ENCODE measurements at regions not wholly inside any gene's neighbourhood (a gene's known extent, or its start where the extent isn't known, plus 50 kb on each side); places are given as distances from the start of the nearest gene placed in this dataset.
A peak's percentile ranks its signal among the peaks of the same experiment; 100 is the strongest.

DNA sequence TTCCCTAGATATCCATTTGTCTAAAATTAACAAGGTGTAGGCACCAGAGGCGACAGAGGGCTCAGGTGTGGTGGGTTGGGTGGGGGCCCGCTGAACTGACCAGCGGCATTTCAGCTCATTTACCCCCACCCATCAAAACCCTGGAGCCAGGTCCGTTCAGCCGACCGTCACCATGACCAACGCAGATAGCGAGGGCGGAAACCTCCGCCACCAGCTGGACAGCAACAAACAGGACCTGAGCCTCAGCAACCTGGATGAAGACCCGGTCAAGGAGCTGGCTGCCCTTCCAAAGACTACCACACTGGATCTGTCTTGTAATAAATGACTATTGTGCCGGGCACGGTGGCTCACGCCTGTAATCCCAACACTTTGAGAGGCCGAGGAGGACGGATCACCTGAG lies 120.8 kb upstream of the LGSN start:
- no peak overlapping the region for H3K4me3 ChIP-seq (ENCODE audit: low read length in 2 of 2)
- no peaks in the 10 kb centered on the region for H3K9me3 ChIP-seq (ENCODE audit: control insufficient read depth in 2 of 2, low read length in 2 of 2)
- H3K9ac ChIP-seq (ENCODE audit: low read length in 2 of 2) = no peak overlapping the region
- H3K36me3 ChIP-seq (ENCODE audit: control insufficient read depth in 2 of 2, insufficient read depth in 2 of 2, low read length in 2 of 2) = no peaks in the 10 kb centered on the region
- no peaks in the 10 kb centered on the region for H3K4me1 ChIP-seq (ENCODE audit: control insufficient read depth, insufficient read depth, low read length)
- no peak overlapping the region for H3K27ac ChIP-seq (ENCODE audit: low read length)
- H3K27me3 ChIP-seq (ENCODE audit: control insufficient read depth in 1 of 2, insufficient read depth in 2 of 2, low read length in 2 of 2) = no peaks in the 10 kb centered on the region

DNA sequence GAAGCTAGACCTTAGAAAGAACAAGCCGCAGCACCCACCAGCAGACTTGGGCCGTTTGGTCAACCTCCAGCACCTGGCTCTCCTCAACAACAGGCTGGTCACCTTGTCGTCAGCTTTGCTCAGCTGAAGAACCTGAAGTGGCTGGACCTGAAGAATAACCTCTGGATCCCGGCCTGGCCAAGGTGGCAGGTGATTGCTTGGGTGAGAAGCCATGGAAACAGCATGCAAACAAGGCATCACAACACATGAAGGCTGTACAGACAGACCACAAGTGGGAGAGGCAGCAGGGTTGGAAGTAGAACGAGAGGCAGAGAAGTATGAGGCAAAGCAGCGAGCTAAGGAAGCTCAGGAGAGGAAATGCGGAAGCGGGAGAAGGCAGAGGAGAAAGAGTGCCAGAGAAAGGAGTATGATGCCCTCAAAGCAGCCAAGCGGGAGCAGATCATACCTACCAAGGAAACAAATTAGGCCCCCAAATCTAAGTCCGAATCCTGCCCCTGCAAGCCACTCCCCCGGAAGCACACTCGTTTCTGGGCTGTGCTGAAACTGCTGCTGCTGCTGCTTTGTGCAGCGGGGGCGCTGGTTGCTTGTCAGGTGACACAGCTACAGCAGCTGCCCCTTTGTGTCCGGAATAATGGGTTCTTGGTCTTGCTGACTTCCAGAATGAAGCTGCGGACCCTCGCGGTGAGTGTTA lies 121.6 kb upstream of the LGSN start:
- no peaks in the 10 kb centered on the region for H3K9me3 ChIP-seq (ENCODE audit: control insufficient read depth in 2 of 2, low read length in 2 of 2)
- peaks cover 7% of the 10 kb centered on the region for H3K4me1 ChIP-seq (ENCODE audit: control insufficient read depth, insufficient read depth, low read length)
- H3K27me3 ChIP-seq (ENCODE audit: control insufficient read depth in 1 of 2, insufficient read depth in 2 of 2, low read length in 2 of 2) = no peaks in the 10 kb centered on the region
- H3K4me3 ChIP-seq (ENCODE audit: low read length in 2 of 2) = no peak overlapping the region
- H3K36me3 ChIP-seq (ENCODE audit: control insufficient read depth in 2 of 2, insufficient read depth in 2 of 2, low read length in 2 of 2) = no peaks in the 10 kb centered on the region
- H3K27ac ChIP-seq (ENCODE audit: low read length) = no peak overlapping the region
- no peak overlapping the region for H3K9ac ChIP-seq (ENCODE audit: low read length in 2 of 2)

DNA sequence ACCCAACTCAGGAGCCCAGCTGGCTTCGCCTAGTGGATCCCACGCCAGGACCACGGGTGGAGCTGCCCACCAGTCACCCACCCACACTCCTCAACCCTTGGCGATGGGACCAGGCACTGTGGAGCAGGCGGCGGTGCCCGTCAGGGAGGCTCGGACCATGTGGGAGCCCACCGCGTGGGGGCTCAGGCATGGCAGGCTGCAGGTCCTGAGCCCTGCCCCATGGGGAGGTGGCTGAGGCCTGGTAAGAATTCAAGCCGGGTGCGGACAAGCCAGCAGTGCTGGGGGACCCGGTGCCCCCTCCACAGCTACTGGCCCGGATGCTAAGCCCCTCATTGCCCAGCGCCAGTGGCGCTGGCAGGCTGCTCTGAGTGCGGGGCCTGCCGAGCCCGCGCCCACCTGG lies 123.1 kb upstream of the LGSN start:
- Histone ChIP-seq H3K27ac (ENCODE audit: low read length) (no peak overlapping the region), H3K4me1 (ENCODE audit: control insufficient read depth, insufficient read depth, low read length) (peaks cover 7% of the 10 kb centered on the region)

DNA sequence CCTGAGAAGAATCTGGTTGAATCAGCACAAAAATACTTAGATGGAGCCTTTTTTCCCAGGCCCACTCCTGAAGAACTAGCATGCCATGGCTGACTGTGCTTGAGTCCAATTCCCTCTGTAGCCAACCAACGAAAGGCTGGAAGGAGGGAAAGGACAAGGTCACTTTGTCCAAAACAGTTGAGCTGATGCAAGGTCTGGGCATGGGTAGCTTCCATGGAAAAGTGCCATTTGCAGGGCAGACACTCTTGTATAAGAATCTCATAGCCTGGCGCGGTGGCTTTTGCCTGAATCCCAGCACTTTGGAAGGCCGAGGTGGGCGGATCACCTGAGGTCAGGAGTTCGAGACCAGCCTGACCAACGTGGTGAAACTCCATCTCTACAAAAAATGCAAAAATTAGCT lies 125.0 kb upstream of the LGSN start:
- Histone ChIP-seq H3K4me3 (ENCODE audit: low read length in 2 of 2) (no peak overlapping the region), H3K36me3 (ENCODE audit: control insufficient read depth in 2 of 2, insufficient read depth in 2 of 2, low read length in 2 of 2) (no peaks in the 10 kb centered on the region), H3K27me3 (ENCODE audit: control insufficient read depth in 1 of 2, insufficient read depth in 2 of 2, low read length in 2 of 2) (no peaks in the 10 kb centered on the region), H3K9me3 (ENCODE audit: control insufficient read depth in 2 of 2, low read length in 2 of 2) (no peaks in the 10 kb centered on the region), H3K9ac (ENCODE audit: low read length in 2 of 2) (no peak overlapping the region), H3K4me1 (ENCODE audit: control insufficient read depth, insufficient read depth, low read length) (peaks cover 7% of the 10 kb centered on the region), H3K27ac (ENCODE audit: low read length) (no peak overlapping the region)

More for the DNA sequence above, 123.1 kb upstream of the LGSN start:
- no peaks in the 10 kb centered on the region for H3K27me3 ChIP-seq (ENCODE audit: control insufficient read depth in 1 of 2, insufficient read depth in 2 of 2, low read length in 2 of 2)
- H3K36me3 ChIP-seq (ENCODE audit: control insufficient read depth in 2 of 2, insufficient read depth in 2 of 2, low read length in 2 of 2) = no peaks in the 10 kb centered on the region
- no peak overlapping the region for H3K4me3 ChIP-seq (ENCODE audit: low read length in 2 of 2)
- H3K9me3 ChIP-seq (ENCODE audit: control insufficient read depth in 2 of 2, low read length in 2 of 2) = no peaks in the 10 kb centered on the region
- no peak overlapping the region for H3K9ac ChIP-seq (ENCODE audit: low read length in 2 of 2)

DNA sequence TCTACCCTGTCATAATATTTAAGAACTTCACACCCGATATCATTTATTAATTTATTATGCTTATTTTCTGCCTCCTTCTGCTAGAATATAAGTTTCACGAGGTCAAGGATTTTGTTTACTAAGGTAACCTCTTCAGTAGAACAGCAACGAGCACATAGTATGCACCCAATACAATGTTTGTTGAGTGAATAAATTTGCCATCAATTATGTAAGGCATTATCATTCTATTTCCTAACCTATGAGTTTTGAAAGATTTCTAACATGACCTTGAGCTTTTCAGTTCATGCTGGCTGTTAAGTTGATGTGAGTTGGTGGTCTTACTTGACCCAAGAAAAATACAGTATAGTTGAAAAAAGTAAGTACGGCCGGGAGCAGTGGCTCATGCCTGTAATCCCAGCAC lies 125.9 kb upstream of the LOC128125822 start:
- Histone ChIP-seq H3K9me3 (ENCODE audit: control insufficient read depth in 2 of 2, low read length in 2 of 2) (no peaks in the 10 kb centered on the region), H3K4me3 (ENCODE audit: low read length in 2 of 2) (no peak overlapping the region), H3K27me3 (ENCODE audit: control insufficient read depth in 1 of 2, insufficient read depth in 2 of 2, low read length in 2 of 2) (no peaks in the 10 kb centered on the region), H3K36me3 (ENCODE audit: control insufficient read depth in 2 of 2, insufficient read depth in 2 of 2, low read length in 2 of 2) (no peaks in the 10 kb centered on the region), H3K27ac (ENCODE audit: low read length) (peak overlapping the region; percentile 37), H3K4me1 (ENCODE audit: control insufficient read depth, insufficient read depth, low read length) (peaks cover 7% of the 10 kb centered on the region), H3K9ac (ENCODE audit: low read length in 2 of 2) (no peak overlapping the region)

DNA sequence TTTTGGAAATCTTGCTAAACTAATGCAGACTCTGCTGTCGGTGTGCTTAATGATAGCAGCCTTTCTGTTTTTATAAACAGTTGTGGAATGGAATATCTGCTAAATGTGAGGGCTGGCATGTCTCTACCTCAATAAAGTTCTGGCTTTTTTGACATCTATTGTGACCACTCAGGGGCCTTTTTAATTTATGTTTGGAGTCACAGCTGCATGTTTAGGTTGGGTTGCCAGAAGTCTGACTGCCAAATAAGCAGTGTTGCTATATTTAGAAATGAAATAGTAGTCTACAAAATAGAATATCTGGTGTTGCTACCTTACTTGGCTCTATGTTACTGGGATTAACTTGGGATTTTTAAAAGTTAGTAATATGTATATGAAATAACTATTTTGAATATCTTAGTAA lies 125.1 kb upstream of the LOC128125822 start:
- no peaks in the 10 kb centered on the region for H3K36me3 ChIP-seq (ENCODE audit: control insufficient read depth in 2 of 2, insufficient read depth in 2 of 2, low read length in 2 of 2)
- H3K4me3 ChIP-seq (ENCODE audit: low read length in 2 of 2) = no peak overlapping the region
- H3K9ac ChIP-seq (ENCODE audit: low read length in 2 of 2) = no peak overlapping the region
- H3K27ac ChIP-seq (ENCODE audit: low read length) = peak overlapping the region; percentile 37
- H3K4me1 ChIP-seq (ENCODE audit: control insufficient read depth, insufficient read depth, low read length) = peaks cover 7% of the 10 kb centered on the region
- H3K27me3 ChIP-seq (ENCODE audit: control insufficient read depth in 1 of 2, insufficient read depth in 2 of 2, low read length in 2 of 2) = no peaks in the 10 kb centered on the region
- no peaks in the 10 kb centered on the region for H3K9me3 ChIP-seq (ENCODE audit: control insufficient read depth in 2 of 2, low read length in 2 of 2)

DNA sequence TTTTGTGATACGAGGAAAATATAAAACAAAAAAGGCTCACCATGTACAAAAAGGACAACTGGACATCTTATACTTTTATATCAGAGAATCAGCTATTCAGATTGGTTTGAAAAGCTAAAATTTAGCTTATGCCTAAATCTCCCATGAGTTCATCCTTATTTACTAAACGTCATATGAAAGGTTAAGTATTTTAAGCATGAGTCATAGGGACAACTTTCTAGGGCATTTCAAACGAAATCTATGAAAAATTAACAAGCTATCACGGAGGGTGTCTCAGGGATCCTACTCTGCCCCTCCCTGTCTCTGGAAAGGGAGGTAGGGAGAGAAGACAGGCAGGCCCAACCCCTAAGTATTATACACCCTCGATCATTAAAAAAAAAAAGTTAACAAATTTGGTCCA lies 124.1 kb upstream of the LOC128125822 start:
- H3K4me1 ChIP-seq (ENCODE audit: control insufficient read depth, insufficient read depth, low read length) = peaks cover 7% of the 10 kb centered on the region
- H3K9me3 ChIP-seq (ENCODE audit: control insufficient read depth in 2 of 2, low read length in 2 of 2) = no peaks in the 10 kb centered on the region
- peak overlapping the region; percentile 56 for H3K27ac ChIP-seq (ENCODE audit: low read length)
- H3K27me3 ChIP-seq (ENCODE audit: control insufficient read depth in 1 of 2, insufficient read depth in 2 of 2, low read length in 2 of 2) = no peaks in the 10 kb centered on the region
- no peaks in the 10 kb centered on the region for H3K36me3 ChIP-seq (ENCODE audit: control insufficient read depth in 2 of 2, insufficient read depth in 2 of 2, low read length in 2 of 2)
- H3K9ac ChIP-seq (ENCODE audit: low read length in 2 of 2) = no peak overlapping the region
- no peak overlapping the region for H3K4me3 ChIP-seq (ENCODE audit: low read length in 2 of 2)

DNA sequence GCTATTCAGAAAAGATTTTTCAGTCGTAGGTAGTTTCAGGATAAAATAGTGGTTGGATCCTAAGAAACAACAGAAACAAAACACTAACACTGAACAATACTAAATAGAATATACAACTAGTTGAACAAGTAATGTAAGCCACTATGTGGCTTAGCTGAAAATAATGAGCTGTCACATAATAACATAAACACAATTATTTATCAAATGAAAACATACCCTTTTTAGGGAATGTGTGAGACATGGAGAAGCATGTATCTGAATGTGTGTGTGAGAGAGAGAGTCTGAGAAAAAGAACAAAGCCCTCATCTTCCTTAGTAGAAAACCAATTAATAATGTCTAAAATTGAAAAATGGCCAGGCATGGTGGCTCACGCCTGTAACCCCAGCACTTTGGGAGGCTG lies 122.6 kb upstream of the LOC128125822 start:
- H3K27ac ChIP-seq (ENCODE audit: low read length) = peak overlapping the region; percentile 12
- no peak overlapping the region for H3K4me3 ChIP-seq (ENCODE audit: low read length in 2 of 2)
- H3K27me3 ChIP-seq (ENCODE audit: control insufficient read depth in 1 of 2, insufficient read depth in 2 of 2, low read length in 2 of 2) = no peaks in the 10 kb centered on the region
- H3K4me1 ChIP-seq (ENCODE audit: control insufficient read depth, insufficient read depth, low read length) = peaks cover 7% of the 10 kb centered on the region
- no peaks in the 10 kb centered on the region for H3K9me3 ChIP-seq (ENCODE audit: control insufficient read depth in 2 of 2, low read length in 2 of 2)
- no peaks in the 10 kb centered on the region for H3K36me3 ChIP-seq (ENCODE audit: control insufficient read depth in 2 of 2, insufficient read depth in 2 of 2, low read length in 2 of 2)
- H3K9ac ChIP-seq (ENCODE audit: low read length in 2 of 2) = no peak overlapping the region

DNA sequence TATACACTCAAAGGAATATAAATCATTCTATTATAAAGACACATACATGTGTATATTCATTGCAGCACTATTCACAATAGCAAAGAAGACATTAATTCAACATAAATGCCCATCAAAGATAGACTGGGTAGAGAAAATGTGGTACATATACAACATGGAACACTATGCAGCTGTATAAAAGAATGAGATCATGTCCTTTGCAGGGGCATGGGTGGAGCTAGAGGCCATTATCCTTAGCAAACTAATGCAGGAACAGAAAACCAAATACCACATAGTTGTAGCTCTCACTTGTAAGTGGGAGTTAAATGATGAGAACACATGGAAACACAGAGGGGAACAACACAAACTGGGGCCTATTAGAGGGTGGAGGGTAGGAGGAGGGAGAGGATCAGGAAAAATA lies 121.0 kb upstream of the LOC128125822 start:
- Histone ChIP-seq H3K9me3 (ENCODE audit: control insufficient read depth in 2 of 2, low read length in 2 of 2) (no peaks in the 10 kb centered on the region), H3K27ac (ENCODE audit: low read length) (no peak overlapping the region), H3K4me3 (ENCODE audit: low read length in 2 of 2) (no peak overlapping the region), H3K4me1 (ENCODE audit: control insufficient read depth, insufficient read depth, low read length) (peaks cover under 1% of the 10 kb centered on the region), H3K36me3 (ENCODE audit: control insufficient read depth in 2 of 2, insufficient read depth in 2 of 2, low read length in 2 of 2) (no peaks in the 10 kb centered on the region), H3K9ac (ENCODE audit: low read length in 2 of 2) (no peak overlapping the region), H3K27me3 (ENCODE audit: control insufficient read depth in 1 of 2, insufficient read depth in 2 of 2, low read length in 2 of 2) (no peaks in the 10 kb centered on the region)

DNA sequence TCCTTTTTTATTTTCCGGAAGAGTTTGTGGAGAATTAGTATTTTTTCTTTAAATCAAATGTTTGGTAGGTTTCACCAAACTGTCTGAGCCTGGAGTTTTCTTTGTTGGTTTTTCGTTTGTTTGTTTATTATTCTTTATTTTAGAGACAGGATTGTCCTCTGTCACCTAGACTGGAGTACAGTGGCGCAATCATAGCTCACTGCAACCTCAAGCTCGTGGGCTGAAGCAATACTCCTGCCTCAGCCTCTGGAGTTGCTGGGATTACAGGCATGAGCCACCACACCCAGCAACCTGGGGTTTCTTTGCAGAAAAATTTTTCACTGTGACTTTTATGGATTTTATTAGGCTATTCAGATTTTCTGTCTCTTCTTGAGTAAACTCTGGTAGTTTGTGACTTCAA lies 120.2 kb upstream of the LOC128125822 start:
- no peak overlapping the region for H3K4me3 ChIP-seq (ENCODE audit: low read length in 2 of 2)
- no peaks in the 10 kb centered on the region for H3K4me1 ChIP-seq (ENCODE audit: control insufficient read depth, insufficient read depth, low read length)
- no peaks in the 10 kb centered on the region for H3K36me3 ChIP-seq (ENCODE audit: control insufficient read depth in 2 of 2, insufficient read depth in 2 of 2, low read length in 2 of 2)
- no peaks in the 10 kb centered on the region for H3K9me3 ChIP-seq (ENCODE audit: control insufficient read depth in 2 of 2, low read length in 2 of 2)
- no peak overlapping the region for H3K27ac ChIP-seq (ENCODE audit: low read length)
- no peak overlapping the region for H3K9ac ChIP-seq (ENCODE audit: low read length in 2 of 2)
- no peaks in the 10 kb centered on the region for H3K27me3 ChIP-seq (ENCODE audit: control insufficient read depth in 1 of 2, insufficient read depth in 2 of 2, low read length in 2 of 2)

DNA sequence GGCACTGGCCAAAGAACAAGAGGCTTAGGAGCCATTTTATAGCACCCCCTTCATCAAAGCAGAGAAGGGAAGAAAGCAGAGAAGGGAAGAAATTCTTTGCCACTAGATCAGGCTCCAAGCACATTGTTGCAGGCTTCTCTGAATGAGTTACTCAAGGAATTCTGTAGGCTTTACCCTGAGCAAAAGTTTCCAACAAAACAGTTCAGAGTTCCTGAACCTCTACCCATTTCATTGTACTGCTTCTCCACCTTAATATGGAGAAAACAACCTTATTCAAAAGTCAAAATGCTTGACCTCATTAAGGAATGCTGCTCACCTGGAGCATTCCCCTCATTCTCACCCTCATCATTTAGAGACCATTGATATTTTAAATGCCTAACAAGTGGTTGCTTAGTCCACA lies 115.5 kb upstream of the LOC128125822 start:
- Histone ChIP-seq H3K27ac (ENCODE audit: low read length) (no peak overlapping the region), H3K36me3 (ENCODE audit: control insufficient read depth in 2 of 2, insufficient read depth in 2 of 2, low read length in 2 of 2) (no peaks in the 10 kb centered on the region), H3K27me3 (ENCODE audit: control insufficient read depth in 1 of 2, insufficient read depth in 2 of 2, low read length in 2 of 2) (no peaks in the 10 kb centered on the region)

More for the DNA sequence above, 115.5 kb upstream of the LOC128125822 start:
- Histone ChIP-seq H3K9ac (ENCODE audit: low read length in 2 of 2) (no peak overlapping the region), H3K4me1 (ENCODE audit: control insufficient read depth, insufficient read depth, low read length) (no peaks in the 10 kb centered on the region), H3K9me3 (ENCODE audit: control insufficient read depth in 2 of 2, low read length in 2 of 2) (no peaks in the 10 kb centered on the region), H3K4me3 (ENCODE audit: low read length in 2 of 2) (no peak overlapping the region)

Data from stomach smooth muscle (tissue), 2 donors.